Activated CD4-positive, alpha-beta memory T cell treated with anti-CD3 and anti-CD28 coated beads for 36 hours (primary cell): ENCODE measurements at regions not wholly inside any gene's neighbourhood (a gene's known extent, or its start where the extent isn't known, plus 50 kb on each side); places are given as distances from the start of the nearest gene placed in this dataset.

ENCODE experiments used
- CTCF ChIA-PET: fragments of 350-600 bp; sonication (Branson Sonifier 250); formaldehyde crosslinking; loops from one replicate; lab custom pipeline; 2021; ENCODE audit warnings: antibody characterized with exemption, inconsistent platforms; lab: Charles Lee
- POLR2A ChIA-PET: fragments of 350-600 bp; sonication (Branson Sonifier 250); formaldehyde crosslinking; loops from one replicate; lab custom pipeline; 2021; ENCODE audit warnings: antibody characterized with exemption; lab: Charles Lee
- DNase-seq: peaks from one replicate; pipeline ENCODE4 v3.0.0-alpha.2; 2020
- H3K27ac Mint-ChIP-seq: one replicate; pipeline ENCODE4 v1.8.0; 2021; ENCODE audit warnings: mixed read lengths
- H3K27me3 Mint-ChIP-seq: one replicate; pipeline ENCODE4 v1.8.0; 2021; ENCODE audit warnings: mixed read lengths
- H3K36me3 Mint-ChIP-seq: one replicate; pipeline ENCODE4 v1.8.0; 2021; ENCODE audit warnings: mixed read lengths
- H3K4me1 Mint-ChIP-seq: one replicate; pipeline ENCODE4 v1.8.0; 2021; ENCODE audit warnings: low read depth, mixed read lengths
- H3K4me3 Mint-ChIP-seq: one replicate; pipeline ENCODE4 v1.8.0; 2021; ENCODE audit warnings: mild to moderate bottlenecking, mixed read lengths
- H3K9me3 Mint-ChIP-seq: one replicate; pipeline ENCODE4 v1.8.0; 2021; ENCODE audit warnings: mixed read lengths
- intact Hi-C: fragments of 100-400 bp; cut with micrococcal nuclease; formaldehyde crosslinking; loops from one replicate; pipeline ENCODE4 v1.15.1; 2023

DNA sequence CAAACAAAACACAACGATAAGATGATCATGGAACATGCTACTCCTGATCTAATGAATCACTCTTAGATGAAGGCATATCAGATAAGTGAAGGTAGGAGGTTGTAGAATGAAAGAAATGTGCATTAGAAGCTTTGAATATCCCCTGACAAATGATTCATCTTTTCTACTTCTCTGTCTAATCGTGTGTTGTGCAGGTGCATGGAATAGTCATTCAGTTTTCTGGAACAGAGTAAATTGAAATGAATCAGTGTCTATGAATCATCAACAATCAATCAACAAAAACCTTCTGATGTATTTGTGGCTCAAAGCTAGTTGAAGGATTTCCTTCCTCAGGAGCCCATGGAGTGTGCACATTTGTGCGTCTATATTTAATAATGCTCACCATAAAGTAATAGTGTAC is 1290.4 kb upstream of the PCDH20 start:
- ChIA-PET POLR2A (no interaction called here), CTCF (no interaction called here)
- DNase-seq = no peak
- no peaks in the 10 kb centered on the region for H3K36me3 Mint-ChIP-seq
- intact Hi-C loops = no loop called here
- no peaks in the 10 kb centered on the region for H3K4me1 Mint-ChIP-seq
- H3K4me3 Mint-ChIP-seq = no peak overlapping the region
- H3K27me3 Mint-ChIP-seq = no peaks in the 10 kb centered on the region
- H3K27ac Mint-ChIP-seq = no peak overlapping the region
- peaks cover 13% of the 10 kb centered on the region for H3K9me3 Mint-ChIP-seq

DNA sequence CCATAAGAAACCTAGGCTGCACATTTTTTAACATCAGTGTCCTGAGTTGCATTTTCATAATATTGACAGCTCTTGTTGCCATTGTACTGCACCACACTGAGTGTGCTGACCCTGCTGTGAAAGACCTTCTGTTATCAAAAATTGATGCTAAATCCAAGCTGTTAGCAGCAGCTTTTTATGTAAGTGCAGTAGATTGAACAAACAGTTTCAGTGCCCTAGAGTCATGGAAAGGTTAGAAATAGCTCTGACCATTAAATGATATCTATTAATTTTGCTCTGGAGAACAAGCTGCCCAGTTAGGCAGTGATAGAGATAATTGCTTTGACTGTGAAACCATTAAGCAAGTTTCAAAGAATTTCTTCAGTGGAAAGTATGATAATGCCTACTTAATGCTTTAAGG is 1289.2 kb upstream of the PCDH20 start:
- no peaks in the 10 kb centered on the region for H3K4me1 Mint-ChIP-seq
- no peak overlapping the region for H3K4me3 Mint-ChIP-seq
- no peaks in the 10 kb centered on the region for H3K27me3 Mint-ChIP-seq
- H3K27ac Mint-ChIP-seq = no peak overlapping the region
- H3K36me3 Mint-ChIP-seq = no peaks in the 10 kb centered on the region
- H3K9me3 Mint-ChIP-seq = peaks cover 9% of the 10 kb centered on the region
- CTCF ChIA-PET = no interaction called here
- intact Hi-C loops = no loop called here
- POLR2A ChIA-PET = no interaction called here
- no peak for DNase-seq

DNA sequence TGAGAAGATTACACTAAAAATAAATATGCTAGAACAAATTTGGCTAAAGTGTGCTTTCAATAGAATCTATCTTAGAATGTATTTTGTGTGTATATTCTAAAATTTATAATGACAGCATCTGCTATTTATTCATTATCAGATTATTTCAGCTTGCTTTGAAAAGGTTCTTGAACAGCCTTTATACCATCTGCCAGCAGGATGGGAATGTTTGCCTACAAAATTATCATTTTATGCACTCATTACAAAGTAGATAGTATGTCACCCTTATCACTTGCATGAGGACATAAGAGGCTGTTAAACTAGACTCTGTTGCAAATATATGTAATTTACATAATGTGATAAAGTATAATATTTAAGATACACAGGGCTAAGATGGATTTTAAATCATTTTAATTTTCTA is 1286.9 kb upstream of the PCDH20 start:
- Mint-ChIP-seq H3K9me3 (peaks cover 9% of the 10 kb centered on the region), H3K4me3 (no peak overlapping the region), H3K27me3 (no peaks in the 10 kb centered on the region), H3K4me1 (no peaks in the 10 kb centered on the region), H3K36me3 (no peaks in the 10 kb centered on the region), H3K27ac (no peak overlapping the region)
- ChIA-PET POLR2A (no interaction called here), CTCF (no interaction called here)
- intact Hi-C loops = no loop called here
- no peak for DNase-seq

DNA sequence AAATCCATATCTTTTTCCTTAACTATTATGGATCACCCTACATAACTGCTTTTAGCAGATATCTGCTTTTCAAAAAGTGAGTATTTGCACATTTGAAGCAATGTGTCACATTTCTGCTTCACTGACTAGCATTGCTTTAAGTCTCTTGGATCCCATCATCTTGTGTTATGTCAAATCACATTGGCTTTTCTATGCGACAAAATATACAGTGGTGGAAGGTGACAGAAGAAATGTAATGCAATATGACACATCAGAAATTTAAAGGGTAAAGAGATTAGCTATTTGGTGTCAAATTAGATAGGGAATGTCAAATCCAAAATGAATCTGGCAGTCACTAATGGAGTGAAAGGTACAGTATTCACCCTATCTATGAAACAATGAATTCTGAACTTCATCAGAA is 1282.1 kb upstream of the PCDH20 start:
- CTCF ChIA-PET = no interaction called here
- intact Hi-C loops = no loop called here
- Mint-ChIP-seq H3K27me3 (no peaks in the 10 kb centered on the region), H3K9me3 (peaks cover 10% of the 10 kb centered on the region), H3K4me1 (no peaks in the 10 kb centered on the region), H3K27ac (no peak overlapping the region), H3K4me3 (no peak overlapping the region), H3K36me3 (no peaks in the 10 kb centered on the region)
- DNase-seq = no peak
- POLR2A ChIA-PET = no interaction called here

DNA sequence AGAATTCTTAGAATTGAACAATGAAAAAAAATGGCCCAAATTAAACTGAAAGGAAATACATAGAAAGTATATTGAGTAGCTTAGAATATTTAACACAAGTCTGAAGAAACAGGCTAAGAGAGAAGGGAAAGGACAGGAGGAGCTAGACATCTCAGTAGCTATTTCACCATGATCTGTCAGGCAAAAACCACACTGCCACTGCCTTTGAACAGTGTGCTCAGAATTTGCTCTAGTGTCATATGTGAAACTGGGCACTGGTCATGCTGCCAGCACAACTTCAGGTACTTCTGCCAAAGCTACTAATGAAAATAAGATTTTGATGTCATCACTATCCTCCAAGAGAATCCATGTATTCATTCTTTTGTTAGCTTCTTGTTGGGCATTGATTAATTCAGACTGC is 1280.8 kb upstream of the PCDH20 start:
- intact Hi-C loops = no loop called here
- ChIA-PET CTCF (no interaction called here), POLR2A (no interaction called here)
- Mint-ChIP-seq H3K4me3 (no peak overlapping the region), H3K9me3 (peaks cover 10% of the 10 kb centered on the region), H3K4me1 (no peaks in the 10 kb centered on the region), H3K27me3 (no peaks in the 10 kb centered on the region), H3K27ac (no peak overlapping the region), H3K36me3 (no peaks in the 10 kb centered on the region)
- DNase-seq = no peak

DNA sequence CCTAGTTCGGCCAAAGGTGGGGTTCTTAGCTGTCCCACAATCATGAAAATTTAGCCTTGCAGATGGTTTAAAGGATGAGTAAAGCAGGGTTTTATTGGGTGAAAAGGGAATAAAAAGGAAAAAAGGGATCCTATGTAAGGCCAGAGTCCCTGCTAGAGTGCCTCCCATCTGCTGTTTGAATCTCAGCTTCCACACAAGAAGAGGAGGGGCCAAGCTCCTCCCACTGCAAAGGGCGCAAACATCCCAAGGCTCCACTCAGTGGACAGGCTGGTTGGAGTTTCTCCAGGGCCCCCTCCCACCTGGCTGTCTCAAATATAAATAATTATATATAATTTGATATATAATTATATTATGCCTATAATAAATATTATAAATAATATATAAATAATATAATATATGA is 1272.1 kb upstream of the PCDH20 start:
- no peaks in the 10 kb centered on the region for H3K9me3 Mint-ChIP-seq
- H3K4me1 Mint-ChIP-seq = no peaks in the 10 kb centered on the region
- ChIA-PET POLR2A (no interaction called here), CTCF (no interaction called here)
- DNase-seq = peak; percentile 10
- no peaks in the 10 kb centered on the region for H3K27me3 Mint-ChIP-seq
- H3K4me3 Mint-ChIP-seq = no peak overlapping the region
- H3K36me3 Mint-ChIP-seq = no peaks in the 10 kb centered on the region
- intact Hi-C loops = no loop called here
- no peak overlapping the region for H3K27ac Mint-ChIP-seq

DNA sequence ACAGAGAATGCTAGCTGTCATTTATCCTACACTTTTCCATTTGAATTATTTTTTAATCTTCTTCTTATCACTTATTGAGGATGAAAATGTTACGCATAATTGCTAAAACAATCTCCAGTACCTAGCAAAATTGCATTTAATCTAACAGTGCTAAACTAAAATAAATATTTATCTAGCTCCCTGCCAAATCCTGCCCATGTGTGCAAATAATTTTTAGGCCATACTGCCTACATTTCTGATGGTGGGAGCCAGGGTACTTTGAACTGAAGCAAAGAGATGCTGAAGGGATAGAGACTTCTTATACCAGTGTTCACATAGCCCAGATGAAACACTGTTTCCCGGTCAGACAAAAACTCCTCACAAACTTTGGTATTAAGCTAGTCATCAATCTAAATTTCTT is 1268.7 kb upstream of the PCDH20 start:
- no peak for DNase-seq
- no peaks in the 10 kb centered on the region for H3K27me3 Mint-ChIP-seq
- CTCF ChIA-PET = no interaction called here
- no peak overlapping the region for H3K4me3 Mint-ChIP-seq
- no peaks in the 10 kb centered on the region for H3K36me3 Mint-ChIP-seq
- POLR2A ChIA-PET = no interaction called here
- no peaks in the 10 kb centered on the region for H3K9me3 Mint-ChIP-seq
- no peak overlapping the region for H3K27ac Mint-ChIP-seq
- no peaks in the 10 kb centered on the region for H3K4me1 Mint-ChIP-seq
- intact Hi-C loops = no loop called here

DNA sequence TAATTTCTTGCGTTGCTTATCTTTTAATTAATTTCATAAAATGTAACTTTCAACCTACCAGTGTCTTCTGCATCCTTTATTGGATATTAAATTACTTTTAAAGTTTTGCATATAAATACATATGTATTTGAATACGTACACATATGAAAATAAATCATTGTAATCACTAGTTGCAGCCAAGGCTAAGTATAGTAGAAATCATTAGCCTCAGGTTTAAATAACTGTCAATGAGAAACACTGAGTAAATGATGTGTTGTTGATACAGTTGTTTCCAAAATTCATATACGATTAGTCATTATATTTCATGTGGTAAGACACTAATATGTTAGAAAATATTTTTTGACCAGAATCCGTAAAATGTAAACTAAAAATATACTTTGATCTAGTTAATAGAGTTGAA is 1267.1 kb upstream of the PCDH20 start:
- CTCF ChIA-PET = no interaction called here
- no peaks in the 10 kb centered on the region for H3K27me3 Mint-ChIP-seq
- intact Hi-C loops = no loop called here
- no peak overlapping the region for H3K27ac Mint-ChIP-seq
- H3K36me3 Mint-ChIP-seq = no peaks in the 10 kb centered on the region
- H3K4me1 Mint-ChIP-seq = no peaks in the 10 kb centered on the region
- no peak for DNase-seq
- no peaks in the 10 kb centered on the region for H3K9me3 Mint-ChIP-seq
- POLR2A ChIA-PET = no interaction called here
- no peak overlapping the region for H3K4me3 Mint-ChIP-seq

DNA sequence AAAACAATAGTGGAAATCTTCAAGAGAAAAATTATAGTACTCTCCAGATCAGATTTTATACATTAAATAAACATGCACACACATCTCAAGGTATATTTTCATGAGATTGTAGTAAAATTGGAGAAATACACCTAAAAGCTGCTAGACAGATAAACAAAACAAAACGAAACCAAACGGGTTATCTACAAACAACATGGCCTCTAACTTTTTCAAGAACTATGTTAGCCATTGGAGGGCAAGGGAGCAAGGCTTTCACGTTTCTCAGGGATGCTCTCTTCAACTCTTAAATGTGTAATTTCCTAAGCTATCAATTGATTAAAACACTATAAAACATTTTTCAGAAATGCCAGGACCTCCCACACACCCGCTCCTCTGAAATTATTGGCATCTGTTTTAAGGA is 1262.4 kb upstream of the PCDH20 start:
- POLR2A ChIA-PET = no interaction called here
- DNase-seq = no peak
- intact Hi-C loops = no loop called here
- H3K9me3 Mint-ChIP-seq = peaks cover 13% of the 10 kb centered on the region
- H3K4me1 Mint-ChIP-seq = no peaks in the 10 kb centered on the region
- H3K36me3 Mint-ChIP-seq = no peaks in the 10 kb centered on the region
- no peaks in the 10 kb centered on the region for H3K27me3 Mint-ChIP-seq
- CTCF ChIA-PET = no interaction called here
- no peak overlapping the region for H3K4me3 Mint-ChIP-seq
- no peak overlapping the region for H3K27ac Mint-ChIP-seq

DNA sequence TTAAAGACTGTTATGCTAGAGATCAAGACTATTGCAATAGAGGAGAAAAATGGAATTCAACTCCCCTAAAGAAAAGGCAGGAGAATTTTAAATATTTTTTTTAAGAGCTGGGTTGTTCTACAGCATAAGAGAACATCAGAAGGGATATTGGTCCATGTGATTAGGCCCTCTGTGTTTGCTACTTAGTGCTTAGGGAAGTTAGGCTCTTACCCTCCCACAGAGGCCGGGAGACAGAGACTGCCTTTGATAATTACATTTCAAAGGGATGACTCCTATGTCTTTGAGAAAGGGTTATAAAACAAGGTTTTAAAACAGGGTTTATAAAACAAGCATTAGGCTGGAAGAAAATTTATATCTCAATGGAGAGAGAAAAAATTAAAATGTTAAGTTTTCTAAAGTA is 1248.1 kb upstream of the PCDH20 start:
- Mint-ChIP-seq H3K36me3 (no peaks in the 10 kb centered on the region), H3K4me3 (no peak overlapping the region), H3K27me3 (no peaks in the 10 kb centered on the region), H3K4me1 (no peaks in the 10 kb centered on the region), H3K27ac (no peak overlapping the region), H3K9me3 (no peaks in the 10 kb centered on the region)
- DNase-seq = no peak
- ChIA-PET CTCF (no interaction called here), POLR2A (no interaction called here)
- intact Hi-C loops = no loop called here

DNA sequence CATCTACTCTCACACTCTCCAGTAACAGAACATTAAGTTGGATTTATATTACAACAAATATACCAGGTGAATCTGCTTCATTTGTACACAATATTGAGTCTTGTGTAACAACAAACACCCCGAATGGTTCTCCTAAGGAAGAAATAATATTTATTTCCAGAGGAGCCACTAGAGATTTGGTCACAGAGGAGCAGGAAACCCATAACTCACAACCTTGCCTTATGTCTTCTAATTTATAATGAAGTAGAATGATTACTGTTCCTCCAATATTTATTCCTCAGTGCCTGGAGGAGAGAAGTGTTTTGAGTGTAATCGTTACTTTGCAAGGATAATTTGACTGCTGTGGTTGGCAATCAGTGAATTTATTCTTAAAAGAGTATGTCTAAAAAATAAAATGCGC is 1243.7 kb upstream of the PCDH20 start:
- Mint-ChIP-seq H3K27ac (no peak overlapping the region), H3K4me1 (no peaks in the 10 kb centered on the region), H3K27me3 (no peaks in the 10 kb centered on the region), H3K9me3 (no peaks in the 10 kb centered on the region), H3K4me3 (no peak overlapping the region), H3K36me3 (no peaks in the 10 kb centered on the region)
- intact Hi-C loops = no loop called here
- DNase-seq = no peak
- ChIA-PET POLR2A (no interaction called here), CTCF (no interaction called here)

DNA sequence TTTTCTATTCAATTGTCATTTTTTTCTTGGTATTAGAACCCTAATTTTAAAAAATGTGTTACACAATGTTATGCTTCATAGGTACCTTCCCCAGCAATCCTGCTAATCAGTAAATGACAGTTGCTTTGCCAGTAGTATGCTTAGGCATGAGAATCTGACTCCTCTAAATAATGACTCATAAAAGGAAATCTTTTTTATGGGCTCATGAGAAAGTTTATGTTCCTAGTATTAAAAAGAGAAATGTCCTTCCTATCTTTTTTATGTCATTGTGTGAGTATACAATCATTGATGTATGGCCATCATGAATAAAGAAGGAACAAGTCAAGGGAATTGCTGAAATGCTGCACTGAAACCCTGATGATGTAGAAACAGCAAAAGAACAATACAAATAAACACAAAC is 1237.7 kb upstream of the PCDH20 start:
- H3K4me3 Mint-ChIP-seq = no peak overlapping the region
- peaks cover 4% of the 10 kb centered on the region for H3K9me3 Mint-ChIP-seq

DNA sequence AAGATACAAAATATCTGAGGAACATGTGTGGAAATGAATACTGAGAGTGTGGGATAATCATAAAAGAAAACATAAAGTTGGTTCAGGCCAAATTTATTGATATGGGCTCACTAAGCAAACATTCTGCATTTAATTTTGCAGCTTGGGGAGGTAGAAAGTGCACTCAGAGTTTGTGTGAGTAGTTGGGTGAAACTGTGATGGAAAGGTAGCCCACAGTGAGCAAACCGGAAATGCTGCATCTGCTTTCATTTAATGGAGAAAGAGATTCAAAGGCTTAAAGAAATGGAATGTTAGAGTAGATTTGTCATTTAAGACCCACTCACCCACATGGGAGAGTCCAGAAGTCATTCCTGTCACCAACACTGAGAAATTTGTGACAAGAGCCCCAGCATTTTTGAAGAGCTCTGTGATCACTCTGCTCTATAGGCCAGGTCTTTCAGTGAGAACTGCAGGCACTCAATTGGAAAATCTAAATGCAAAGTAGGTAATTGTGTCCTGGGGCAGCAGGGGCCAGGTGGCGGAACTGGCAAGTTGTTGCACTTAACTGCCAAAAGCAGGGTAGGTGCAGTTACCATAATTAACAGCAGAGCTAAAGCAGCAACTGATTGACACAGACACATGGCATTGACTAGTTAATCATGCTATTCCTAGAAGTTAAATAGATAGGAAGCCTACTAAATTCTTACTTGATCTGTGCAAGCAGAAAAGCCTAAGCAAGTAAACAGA is 1228.3 kb upstream of the PCDH20 start:
- ChIA-PET CTCF (no interaction called here), POLR2A (no interaction called here)
- Mint-ChIP-seq H3K4me3 (no peak overlapping the region), H3K27ac (no peak overlapping the region), H3K36me3 (no peaks in the 10 kb centered on the region), H3K4me1 (no peaks in the 10 kb centered on the region), H3K9me3 (peaks cover 27% of the 10 kb centered on the region), H3K27me3 (no peaks in the 10 kb centered on the region)
- intact Hi-C loops = no loop called here
- DNase-seq = no peak

More for the DNA sequence above, 1237.7 kb upstream of the PCDH20 start:
- Mint-ChIP-seq H3K27ac (no peak overlapping the region), H3K27me3 (no peaks in the 10 kb centered on the region), H3K36me3 (no peaks in the 10 kb centered on the region), H3K4me1 (no peaks in the 10 kb centered on the region)
- DNase-seq = no peak
- ChIA-PET POLR2A (no interaction called here), CTCF (no interaction called here)
- intact Hi-C loops = no loop called here
